HL-60/S4 treated with phorbol 12-myristate 13-acetate at 8.2 ng/mL for 4 days and 3 days (cell line): ENCODE measurements at regions not wholly inside any gene's neighbourhood (a gene's known extent, or its start where the extent isn't known, plus 50 kb on each side); places are given as distances from the start of the nearest gene placed in this dataset.

ENCODE experiments used
- in situ Hi-C: fragments of 300-500 bp; cut with MboI; formaldehyde crosslinking; loops from 2 replicates; pipeline ENCODE4 v1.15.0; 2022; ENCODE audit warnings: low sequenced_read_pairs

- in situ Hi-C loops, result no loop called here
These were observed 106.3 kb upstream of the CRHR1 start for GRCh38 chr17:45677770-45678169.

GRCh38 chr17:45679426-45679825, 104.7 kb upstream of the CRHR1 start:
- in situ Hi-C loops, result no loop called here

- in situ Hi-C loops, result no loop called here
These were observed 103.8 kb upstream of the CRHR1 start for GRCh38 chr17:45680360-45680759.

DNA sequence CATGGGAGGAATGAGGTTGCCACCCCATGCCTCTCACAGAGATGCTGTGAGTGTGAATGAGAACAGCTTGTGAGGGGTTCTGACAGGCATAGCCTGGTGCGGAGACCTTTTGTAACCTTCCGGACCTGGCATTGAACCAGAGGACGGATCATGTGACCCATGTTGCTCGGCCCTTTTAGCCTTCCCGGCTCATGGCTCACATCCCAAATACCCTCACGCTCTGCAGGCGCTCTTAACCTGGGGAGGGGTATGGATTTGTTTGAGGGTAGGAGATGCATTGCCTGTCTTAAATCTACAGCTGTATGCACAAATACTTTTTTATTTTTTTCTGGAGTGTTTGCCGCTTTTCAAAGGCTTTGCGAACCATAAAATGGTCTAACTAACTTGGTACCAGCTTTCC, 102.4 kb upstream of the CRHR1 start:
- in situ Hi-C loops, result no loop called here

GRCh38 chr17:45686250-45686649, 97.9 kb upstream of the CRHR1 start:
- in situ Hi-C loops, result no loop called here

- in situ Hi-C loops, result no loop called here
These were observed 96.5 kb upstream of the CRHR1 start for GRCh38 chr17:45687594-45687993.

GRCh38 chr17:45688353-45688752, 95.8 kb upstream of the CRHR1 start:
- in situ Hi-C loops, result no loop called here

- in situ Hi-C loops, result no loop called here
These were observed 95.3 kb upstream of the CRHR1 start for GRCh38 chr17:45688820-45689219.

GRCh38 chr17:45689451-45689850, 94.7 kb upstream of the CRHR1 start:
- in situ Hi-C loops, result no loop called here

DNA sequence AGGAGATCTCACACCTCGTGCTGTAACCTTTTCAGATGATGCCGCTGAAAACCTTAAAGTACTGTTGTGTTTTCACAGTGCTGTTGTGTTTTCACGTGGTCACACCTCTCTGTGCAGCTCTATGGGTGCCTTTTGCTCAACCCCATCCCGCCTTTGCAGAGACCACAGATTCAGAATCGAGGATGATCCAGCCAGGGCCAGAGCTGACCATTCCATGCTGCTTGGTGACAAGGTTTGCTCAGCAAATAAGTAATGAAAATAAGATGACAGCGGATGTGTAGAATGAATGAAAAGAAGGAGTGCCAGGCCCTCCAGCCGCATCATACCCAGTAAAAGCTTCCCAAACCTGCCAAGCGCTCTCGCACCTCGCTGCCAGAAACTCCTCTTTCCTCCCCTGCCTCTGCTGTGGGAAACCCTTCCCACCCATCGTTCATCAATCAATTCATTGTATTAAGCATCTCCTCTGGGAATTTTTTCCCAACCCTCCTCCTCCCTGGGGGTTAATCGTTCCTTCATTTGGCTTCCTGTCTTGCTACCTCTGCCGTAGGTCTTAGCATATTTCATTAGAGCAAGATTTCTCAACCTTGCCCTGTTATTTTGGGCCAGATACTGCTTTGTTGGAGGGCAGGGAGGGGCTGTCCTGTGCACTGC, 93.4 kb upstream of the CRHR1 start:
- in situ Hi-C loops, result no loop called here

DNA sequence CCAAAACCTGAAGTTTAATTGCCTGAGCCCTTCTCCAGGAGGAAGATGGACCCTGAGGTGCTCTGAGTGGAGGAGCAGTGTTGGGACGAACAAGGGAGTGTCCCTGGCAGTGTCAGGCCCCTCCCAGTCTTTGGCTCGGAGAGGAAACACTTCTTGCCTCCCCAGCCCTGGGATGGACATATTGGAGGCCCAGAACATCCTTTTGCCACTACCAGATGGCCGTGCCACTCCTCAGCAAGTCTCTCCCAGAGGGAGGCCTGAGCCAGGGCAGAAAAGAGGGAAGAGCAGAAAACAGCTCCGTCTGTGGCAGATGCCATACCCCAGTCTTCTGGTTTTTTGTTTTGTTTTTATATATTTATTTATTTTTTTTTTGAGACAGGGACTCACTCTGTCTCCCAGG, 91.5 kb upstream of the CRHR1 start:
- in situ Hi-C loops, result no loop called here

- in situ Hi-C loops, result no loop called here
These were observed 90.3 kb upstream of the CRHR1 start for GRCh38 chr17:45693792-45694191.

DNA sequence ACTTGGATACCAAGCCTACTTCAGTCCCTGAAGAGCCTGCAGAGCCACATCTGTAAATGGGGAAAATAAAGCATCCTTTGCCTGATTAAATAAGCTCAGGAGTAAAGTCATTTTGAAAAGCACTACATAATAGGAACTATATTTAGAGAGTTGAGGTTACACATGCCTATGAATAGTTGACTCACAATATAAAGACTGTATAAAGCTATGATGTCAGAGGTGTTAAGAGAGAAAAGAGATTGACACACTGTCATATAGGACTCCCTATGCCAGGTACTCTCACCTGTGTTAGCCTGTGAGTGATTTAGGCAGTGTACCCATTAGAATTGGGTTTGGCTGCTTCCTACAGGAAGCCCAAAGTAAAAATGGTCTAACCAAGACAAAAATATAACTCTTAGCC, 87.7 kb upstream of the CRHR1 start:
- in situ Hi-C loops, result no loop called here

- in situ Hi-C loops, result no loop called here
These were observed 87.0 kb upstream of the CRHR1 start for GRCh38 chr17:45697076-45697475.

- in situ Hi-C loops, result no loop called here
These were observed 83.7 kb upstream of the CRHR1 start for GRCh38 chr17:45700171-45701090.

DNA sequence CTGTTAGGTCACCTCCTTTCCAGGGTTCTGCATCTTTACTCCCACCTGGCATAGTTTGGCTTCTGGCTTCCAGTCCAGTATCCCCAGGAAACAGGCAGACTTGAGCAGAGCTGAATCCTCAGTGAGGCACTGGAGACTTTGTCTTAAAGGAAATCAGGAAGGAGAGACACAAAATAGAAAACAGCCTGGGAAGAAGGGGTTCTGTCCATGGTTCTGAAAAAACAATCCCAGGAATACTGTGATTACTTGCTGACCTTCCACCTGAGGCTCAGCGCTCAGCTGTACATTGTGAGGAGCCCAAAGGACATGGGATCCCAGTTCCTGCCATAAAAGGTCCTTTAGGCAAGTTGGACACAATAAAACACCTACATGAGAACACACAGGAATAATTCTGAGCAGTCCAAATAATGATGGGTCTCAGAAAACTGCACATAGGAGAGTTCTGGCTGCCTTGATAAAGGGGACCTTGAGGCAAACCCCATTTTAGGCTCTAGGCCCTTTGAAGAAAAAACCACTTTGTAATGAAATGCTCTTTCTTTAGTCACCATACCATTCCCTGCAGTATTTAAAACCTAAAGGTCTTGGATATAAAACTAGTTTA, 81.4 kb upstream of the CRHR1 start:
- in situ Hi-C loops, result no loop called here

- in situ Hi-C loops, result no loop called here
These were observed 80.8 kb upstream of the CRHR1 start for GRCh38 chr17:45703348-45703747.

GRCh38 chr17:45703806-45704205, 80.3 kb upstream of the CRHR1 start:
- in situ Hi-C loops, result no loop called here

DNA sequence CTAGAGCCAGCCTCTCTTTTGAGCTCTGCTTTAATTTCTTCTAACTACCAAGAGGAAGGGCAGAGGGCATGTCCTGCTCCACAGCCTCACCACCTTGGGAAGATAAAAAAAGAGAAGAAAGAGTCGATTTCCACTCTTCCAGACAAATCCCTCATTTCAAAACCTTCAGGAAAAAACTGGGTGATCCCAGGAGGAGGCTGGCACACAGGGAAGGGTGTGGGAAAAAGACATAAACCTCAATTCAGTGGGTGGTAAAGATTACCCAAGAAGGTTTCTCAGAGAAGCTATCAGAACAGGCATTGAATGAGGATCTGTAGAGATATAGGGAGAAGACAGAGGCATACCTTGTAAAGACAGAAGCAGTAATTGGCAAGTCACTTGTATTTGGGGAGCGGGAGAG, 79.9 kb upstream of the CRHR1 start:
- in situ Hi-C loops, result no loop called here

DNA sequence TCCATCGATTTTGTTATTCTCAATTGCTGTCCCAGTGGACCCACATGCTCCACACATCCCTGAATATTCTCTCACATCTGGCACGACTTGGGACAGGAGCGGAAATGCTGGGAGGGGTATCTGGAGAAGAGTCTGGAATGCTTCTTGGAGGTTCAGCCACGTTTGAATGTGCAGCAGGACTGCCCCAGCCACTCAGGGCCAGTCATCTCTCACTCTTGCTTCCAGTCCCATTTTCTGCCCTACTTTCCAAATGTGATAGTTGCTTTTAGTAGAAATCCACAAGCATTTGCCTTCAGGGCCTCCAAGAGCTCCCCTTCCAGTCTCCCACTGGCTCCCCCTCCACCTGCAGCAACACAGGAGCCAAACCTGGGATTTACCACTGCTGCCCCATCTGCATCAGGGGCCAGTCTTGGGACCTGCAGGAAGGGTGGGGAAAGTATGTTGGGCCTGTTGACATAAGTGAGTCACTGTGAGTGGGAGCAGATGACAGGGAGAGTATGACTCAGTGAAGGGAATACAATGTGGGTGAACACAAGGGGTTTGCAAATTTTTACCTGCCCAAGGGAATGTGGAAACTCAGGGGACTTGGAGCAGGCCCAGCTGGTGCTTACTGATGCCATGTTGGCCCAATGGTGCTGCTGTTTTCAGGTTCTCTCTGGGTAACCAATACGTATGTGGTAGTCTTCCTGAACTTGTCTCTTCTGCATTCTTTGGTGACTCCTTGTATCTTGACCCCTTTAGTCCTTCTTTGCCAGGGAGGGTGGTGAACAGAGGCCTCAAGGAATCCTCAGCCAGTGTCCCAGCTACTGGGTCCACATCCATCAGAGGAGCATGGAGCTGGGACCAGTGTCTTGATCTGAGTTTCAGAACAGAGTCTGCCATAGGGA, 78.8 kb upstream of the CRHR1 start:
- in situ Hi-C loops, result no loop called here

DNA sequence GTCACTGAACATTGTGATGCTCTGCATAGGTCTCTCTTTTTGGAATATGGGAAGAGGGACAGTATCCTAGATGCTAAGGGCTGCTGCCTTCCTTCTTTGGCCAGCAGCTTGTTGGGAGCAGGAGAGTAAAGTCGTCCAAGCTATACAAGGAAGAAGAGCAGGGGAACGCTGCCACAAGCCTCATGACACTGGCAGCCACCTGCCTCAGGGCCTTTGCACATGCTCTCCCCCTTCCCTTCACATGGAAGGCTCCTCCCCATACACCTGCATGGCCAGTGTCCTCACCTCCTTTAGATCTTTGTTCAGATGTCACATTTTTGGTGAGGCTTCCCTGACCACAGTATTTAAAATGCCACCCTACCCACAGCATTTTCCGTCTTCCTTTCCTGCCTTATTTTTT, 78.1 kb upstream of the CRHR1 start:
- in situ Hi-C loops, result no loop called here
